ENCODE measurements at regions not wholly inside any gene's neighbourhood (a gene's known extent, or its start where the extent isn't known, plus 50 kb on each side); places are given as distances from the start of the nearest gene placed in this dataset.

GRCh38 chr2:52676056-52676455 is 1091.5 kb upstream of the CHAC2 start:
- Histone ChIP-seq H3K36me3 (ENCODE audit: low read length) (no peaks in the 10 kb centered on the region), H3K27ac (ENCODE audit: low read depth, low read length) (no peak overlapping the region), H3K9ac (ENCODE audit: low read length) (no peak overlapping the region), H3K9me3 (ENCODE audit: insufficient read depth, low read length) (no peaks in the 10 kb centered on the region), H4K20me1 (ENCODE audit: low read depth, low read length) (no peaks in the 10 kb centered on the region), H3K4me3 (ENCODE audit: insufficient read depth, low read length, poor library complexity, severe bottlenecking) (no peak overlapping the region), H3K79me2 (ENCODE audit: insufficient read depth, low read length) (no peaks in the 10 kb centered on the region), H3K4me2 (ENCODE audit: low read depth, low read length, poor library complexity, severe bottlenecking) (no peak overlapping the region), H3F3A (ENCODE audit: insufficient read depth) (no peaks in the 10 kb centered on the region), H2AFZ (ENCODE audit: low read depth, low read length, severe bottlenecking) (no peak overlapping the region), H3K27me3 (ENCODE audit: low read length) (no peaks in the 10 kb centered on the region), H3K9me2 (replicated peaks; ENCODE audit: insufficient read depth, low read length) (no peaks in the 10 kb centered on the region)
- TF ChIP-seq EZH2phosphoT487 (conservative IDR thresholded peaks at IDR 0.05; ENCODE audit: low read length) = no peak
- no peak for TF ChIP-seq CTCF (IDR thresholded peaks at IDR 0.05; ENCODE audit: insufficient read depth, low read length, poor library complexity, severe bottlenecking)

GRCh38 chr2:52668724-52669123 is 1098.9 kb upstream of the CHAC2 start:
- H3K4me3 ChIP-seq (ENCODE audit: insufficient read depth, low read length, poor library complexity, severe bottlenecking) = no peak overlapping the region
- no peak overlapping the region for H3K27ac ChIP-seq (ENCODE audit: low read depth, low read length)
- no peaks in the 10 kb centered on the region for H3K27me3 ChIP-seq (ENCODE audit: low read length)
- TF ChIP-seq EZH2phosphoT487 (conservative IDR thresholded peaks at IDR 0.05; ENCODE audit: low read length) (no peak), CTCF (IDR thresholded peaks at IDR 0.05; ENCODE audit: insufficient read depth, low read length, poor library complexity, severe bottlenecking) (no peak)
- H3K79me2 ChIP-seq (ENCODE audit: insufficient read depth, low read length) = no peaks in the 10 kb centered on the region
- no peaks in the 10 kb centered on the region for H3F3A ChIP-seq (ENCODE audit: insufficient read depth)
- no peaks in the 10 kb centered on the region for H4K20me1 ChIP-seq (ENCODE audit: low read depth, low read length)
- no peaks in the 10 kb centered on the region for H3K36me3 ChIP-seq (ENCODE audit: low read length)
- H2AFZ ChIP-seq (ENCODE audit: low read depth, low read length, severe bottlenecking) = no peak overlapping the region
- H3K9me3 ChIP-seq (ENCODE audit: insufficient read depth, low read length) = no peaks in the 10 kb centered on the region
- no peaks in the 10 kb centered on the region for H3K9me2 ChIP-seq (replicated peaks; ENCODE audit: insufficient read depth, low read length)
- no peak overlapping the region for H3K9ac ChIP-seq (ENCODE audit: low read length)
- no peak overlapping the region for H3K4me2 ChIP-seq (ENCODE audit: low read depth, low read length, poor library complexity, severe bottlenecking)

GRCh38 chr2:52659546-52659945 is 1108.1 kb upstream of the CHAC2 start:
- H3K9me3 ChIP-seq (ENCODE audit: insufficient read depth, low read length) = no peaks in the 10 kb centered on the region
- no peak overlapping the region for H2AFZ ChIP-seq (ENCODE audit: low read depth, low read length, severe bottlenecking)
- H3K4me3 ChIP-seq (ENCODE audit: insufficient read depth, low read length, poor library complexity, severe bottlenecking) = no peak overlapping the region
- H3K9ac ChIP-seq (ENCODE audit: low read length) = no peak overlapping the region
- H3F3A ChIP-seq (ENCODE audit: insufficient read depth) = no peaks in the 10 kb centered on the region
- H3K27ac ChIP-seq (ENCODE audit: low read depth, low read length) = no peak overlapping the region
- no peak overlapping the region for H3K4me2 ChIP-seq (ENCODE audit: low read depth, low read length, poor library complexity, severe bottlenecking)
- no peaks in the 10 kb centered on the region for H4K20me1 ChIP-seq (ENCODE audit: low read depth, low read length)
- no peaks in the 10 kb centered on the region for H3K9me2 ChIP-seq (replicated peaks; ENCODE audit: insufficient read depth, low read length)
- no peaks in the 10 kb centered on the region for H3K36me3 ChIP-seq (ENCODE audit: low read length)
- TF ChIP-seq EZH2phosphoT487 (conservative IDR thresholded peaks at IDR 0.05; ENCODE audit: low read length) (no peak), CTCF (IDR thresholded peaks at IDR 0.05; ENCODE audit: insufficient read depth, low read length, poor library complexity, severe bottlenecking) (no peak)
- no peaks in the 10 kb centered on the region for H3K27me3 ChIP-seq (ENCODE audit: low read length)
- H3K79me2 ChIP-seq (ENCODE audit: insufficient read depth, low read length) = no peaks in the 10 kb centered on the region

GRCh38 chr2:52658598-52658997 is 1109.0 kb upstream of the CHAC2 start:
- Histone ChIP-seq H3K9me3 (ENCODE audit: insufficient read depth, low read length) (no peaks in the 10 kb centered on the region), H3K9ac (ENCODE audit: low read length) (no peak overlapping the region), H4K20me1 (ENCODE audit: low read depth, low read length) (no peaks in the 10 kb centered on the region), H3K79me2 (ENCODE audit: insufficient read depth, low read length) (no peaks in the 10 kb centered on the region), H3K27me3 (ENCODE audit: low read length) (no peaks in the 10 kb centered on the region), H3K27ac (ENCODE audit: low read depth, low read length) (no peak overlapping the region), H3K36me3 (ENCODE audit: low read length) (no peaks in the 10 kb centered on the region), H2AFZ (ENCODE audit: low read depth, low read length, severe bottlenecking) (no peak overlapping the region), H3K4me3 (ENCODE audit: insufficient read depth, low read length, poor library complexity, severe bottlenecking) (no peak overlapping the region), H3K9me2 (replicated peaks; ENCODE audit: insufficient read depth, low read length) (no peaks in the 10 kb centered on the region), H3F3A (ENCODE audit: insufficient read depth) (no peaks in the 10 kb centered on the region), H3K4me2 (ENCODE audit: low read depth, low read length, poor library complexity, severe bottlenecking) (no peak overlapping the region)
- TF ChIP-seq EZH2phosphoT487 (conservative IDR thresholded peaks at IDR 0.05; ENCODE audit: low read length) (no peak), CTCF (IDR thresholded peaks at IDR 0.05; ENCODE audit: insufficient read depth, low read length, poor library complexity, severe bottlenecking) (no peak)

All from SU-DHL-6 (cell line).